ENCODE measurements at regions not wholly inside any gene's neighbourhood (a gene's known extent, or its start where the extent isn't known, plus 50 kb on each side); places are given as distances from the start of the nearest gene placed in this dataset.

DNA sequence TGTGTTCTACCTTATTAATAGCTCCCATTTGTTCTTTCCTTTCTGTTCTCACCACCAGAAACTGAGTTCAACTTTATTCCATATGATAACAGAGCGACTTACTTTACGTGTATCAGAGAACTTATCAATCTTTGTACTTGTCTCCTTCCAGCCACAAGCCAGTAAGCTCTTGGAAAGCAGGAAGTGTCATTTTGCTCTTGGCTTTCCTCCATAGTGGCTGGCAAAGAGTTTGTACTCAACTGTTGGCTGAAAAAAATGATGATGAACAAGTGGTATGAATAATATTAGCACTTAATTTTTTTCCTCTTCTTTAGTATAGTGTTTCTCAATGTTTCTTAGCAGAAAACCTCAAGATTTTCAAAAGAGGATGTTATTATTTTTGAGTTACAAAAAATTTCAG, 182.4 kb upstream of the TOM1L1 start:
- TF ChIP-seq CTCF (IDR thresholded peaks at IDR 0.05) (no peak), EP300 (IDR thresholded peaks at IDR 0.05) (no peak), POLR2A (IDR thresholded peaks at IDR 0.05) (no peak)
